Glomerular endothelial cell (primary cell): ENCODE measurements at regions not wholly inside any gene's neighbourhood (a gene's known extent, or its start where the extent isn't known, plus 50 kb on each side); places are given as distances from the start of the nearest gene placed in this dataset.

Source experiments
- DNase-seq: peaks from one replicate; pipeline ENCODE4 v3.0.0-alpha.2; 2011; ENCODE audit warnings: low read depth, low spot score; ENCODE audit errors: extremely low read depth

DNA sequence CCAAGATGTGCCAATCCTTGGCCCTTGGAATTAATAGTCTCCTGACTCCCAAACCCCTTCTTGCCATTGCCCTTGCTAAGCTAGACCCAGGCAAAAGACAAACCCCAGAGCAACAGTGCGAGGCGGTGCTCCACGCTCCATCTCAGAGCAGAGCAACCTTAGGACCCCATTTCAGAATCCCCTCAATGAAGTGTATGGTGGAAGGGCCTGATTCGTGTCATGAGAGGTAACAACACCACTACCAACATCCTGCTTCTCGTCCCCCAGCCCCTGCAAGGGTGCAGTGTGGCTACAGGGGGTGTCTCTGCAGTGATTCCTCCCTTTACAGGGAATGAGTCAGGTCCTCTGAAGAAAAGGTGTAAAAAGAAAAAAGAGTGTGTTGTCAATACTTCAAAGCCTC, 103.9 kb upstream of the IRF2BP2 start:
- DNase-seq, result no peak

DNA sequence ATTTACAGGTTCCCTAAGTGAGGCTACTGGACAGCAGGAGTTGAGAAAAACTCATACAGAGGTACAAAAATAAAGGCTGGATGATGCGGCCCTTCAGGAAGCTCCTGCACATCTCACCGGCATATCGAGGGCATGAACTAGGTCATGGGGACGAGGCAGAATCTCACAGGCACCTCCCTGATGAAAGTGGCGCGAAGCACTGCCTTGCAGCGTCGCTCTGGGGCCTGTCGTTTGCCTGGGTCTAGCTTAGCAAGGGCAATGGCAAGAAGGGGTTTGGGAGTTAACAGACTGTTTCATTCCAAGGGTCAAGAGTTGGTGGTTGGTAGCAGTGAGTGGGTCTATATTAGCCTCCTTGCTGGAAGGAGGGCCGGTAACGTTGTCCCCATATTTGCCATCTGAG, 103.5 kb upstream of the IRF2BP2 start:
- no peak for DNase-seq

DNA sequence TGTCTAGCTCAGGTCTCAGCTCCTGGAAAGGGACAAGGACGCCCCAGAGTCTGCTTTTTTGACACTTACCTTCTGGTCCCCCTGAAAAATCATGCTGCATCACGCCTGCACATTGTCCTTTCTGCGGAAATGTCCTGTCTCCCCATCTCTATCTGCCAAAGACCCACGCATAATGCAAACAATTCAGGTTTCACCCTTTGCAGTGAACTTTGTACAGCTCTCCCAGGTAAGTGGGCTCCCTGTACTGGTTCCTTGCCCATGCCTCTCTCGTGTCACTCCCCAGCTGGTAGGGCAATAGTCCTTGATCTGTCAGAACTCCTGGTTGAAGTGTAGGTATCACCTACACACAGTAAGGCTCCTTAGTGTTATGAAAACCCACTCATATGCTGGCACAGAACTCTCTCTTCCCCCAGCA, 102.9 kb upstream of the IRF2BP2 start:
- DNase-seq, result no peak

DNA sequence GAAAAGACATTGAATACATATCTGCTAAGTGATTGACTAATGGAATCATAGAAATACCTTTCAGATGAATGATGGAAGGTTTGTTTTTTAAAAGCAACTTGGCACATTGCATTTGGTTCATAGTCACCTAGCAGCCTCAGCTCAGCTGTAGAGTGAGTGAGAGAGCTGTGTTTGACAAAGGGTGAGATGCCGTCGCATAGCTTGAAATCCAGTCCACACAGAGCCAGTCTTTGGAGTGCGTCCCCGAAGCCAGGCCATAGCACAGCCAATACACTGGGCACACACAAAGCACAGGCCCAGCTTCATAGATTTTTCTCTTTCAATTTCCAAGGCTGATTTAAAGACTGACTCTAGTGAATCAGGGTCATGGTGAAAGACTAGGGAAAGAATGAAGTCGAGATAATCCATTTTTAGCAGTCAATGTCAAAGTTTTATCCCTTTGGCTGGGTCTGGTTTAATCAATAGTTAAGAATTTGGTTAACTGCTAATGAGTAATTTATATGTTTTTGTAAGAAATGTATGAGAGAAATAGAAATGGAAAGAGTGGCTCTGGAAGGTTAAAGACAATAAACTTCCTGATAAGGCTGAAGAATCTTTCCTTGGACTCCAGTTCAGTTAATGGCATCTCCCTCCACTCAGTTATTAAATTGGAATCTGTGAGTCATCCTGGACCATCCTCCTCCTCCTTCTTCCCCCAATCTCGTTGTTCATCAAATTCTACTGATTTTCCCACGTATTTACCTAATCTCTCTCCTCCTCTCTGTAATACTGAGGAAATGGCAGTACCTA, 101.2 kb upstream of the IRF2BP2 start:
- DNase-seq, result no peak

DNA sequence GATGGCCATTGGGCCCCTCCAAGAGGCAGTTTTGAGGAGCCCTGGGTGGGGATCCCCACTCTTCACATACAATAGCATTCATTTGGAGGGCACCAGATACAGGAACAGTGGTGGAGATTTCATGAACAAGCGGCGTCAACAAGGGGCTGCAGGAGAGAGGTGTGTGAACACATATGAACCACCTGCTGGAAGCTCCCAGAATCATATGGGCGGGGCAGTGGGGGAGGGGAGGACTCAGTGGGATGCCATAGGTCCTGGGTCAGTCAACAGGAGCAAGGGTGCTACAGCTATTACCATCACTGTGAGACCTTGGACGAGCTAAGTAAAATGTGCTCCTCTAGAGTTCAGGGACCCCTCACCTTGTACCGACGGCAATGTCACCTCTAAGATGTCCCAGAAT, 100.4 kb upstream of the IRF2BP2 start:
- no peak for DNase-seq

DNA sequence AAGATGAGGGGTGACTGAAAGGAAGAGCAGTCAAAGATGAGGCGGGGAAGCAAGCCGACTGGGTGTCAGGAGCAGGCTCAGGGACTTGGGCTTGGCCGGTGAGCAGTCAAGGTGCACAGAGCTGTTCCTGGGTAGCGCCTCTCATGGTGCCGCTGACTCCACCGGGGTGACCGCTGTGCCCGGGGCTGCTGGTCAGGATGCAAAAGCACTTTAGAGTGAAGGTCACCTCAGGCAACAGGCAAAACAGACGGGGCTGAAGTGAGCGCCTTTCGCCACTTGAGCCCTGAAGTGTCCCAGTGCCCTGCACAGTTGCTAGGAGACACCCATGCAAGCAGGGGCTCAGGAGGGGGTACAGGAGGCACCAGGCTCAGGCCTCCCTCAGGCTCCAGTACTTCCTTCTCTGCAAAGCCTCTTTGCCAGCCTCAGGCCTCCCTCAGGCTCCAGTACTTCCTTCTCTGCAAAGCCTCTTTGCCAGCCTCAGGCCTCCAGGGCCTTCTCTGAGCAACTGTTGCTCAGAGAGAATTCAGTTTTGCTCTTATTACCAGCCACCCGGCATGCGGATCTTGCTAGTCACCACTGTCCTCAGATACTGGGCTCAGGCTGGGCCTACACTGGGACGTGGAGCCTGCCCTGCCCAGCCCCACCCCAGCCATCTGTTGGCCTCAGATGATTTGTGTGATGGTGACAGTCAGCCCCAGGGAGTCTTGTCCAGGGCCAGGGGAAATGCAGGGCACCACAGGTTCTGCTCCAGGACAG, 99.7 kb upstream of the IRF2BP2 start:
- DNase-seq, result no peak

DNA sequence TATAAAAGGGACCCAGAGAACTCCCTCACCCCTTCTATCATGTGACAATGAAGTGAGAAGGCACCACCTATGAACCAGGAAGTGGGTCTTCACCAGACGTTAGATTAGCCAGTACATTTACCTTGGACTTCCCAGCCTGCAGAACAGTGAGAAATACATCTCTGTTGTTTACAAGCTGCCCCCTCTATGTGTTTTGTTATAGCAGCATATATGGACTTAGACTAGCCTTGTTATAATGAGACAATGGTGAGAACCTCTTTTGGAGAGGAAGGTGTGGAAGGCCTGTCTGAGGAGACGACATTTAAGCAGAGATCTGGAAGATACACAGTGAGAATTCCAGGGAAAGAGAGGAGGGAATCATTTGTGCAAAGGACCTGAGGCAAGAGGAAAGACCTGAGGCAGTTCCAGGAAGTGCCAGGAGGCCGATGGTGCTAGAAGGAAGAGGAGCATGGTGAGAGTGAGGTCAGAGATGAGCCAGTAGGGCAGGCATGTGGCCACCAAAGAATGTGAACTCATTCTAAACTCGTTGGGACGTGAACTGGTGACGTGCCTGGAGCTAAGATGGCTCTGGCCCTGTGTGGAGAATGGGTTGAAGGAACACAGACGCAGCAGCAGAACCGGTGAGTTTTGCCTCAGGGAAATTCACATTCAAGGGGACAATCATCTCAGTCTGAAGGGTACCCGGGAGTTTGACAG, 98.9 kb upstream of the IRF2BP2 start:
- DNase-seq, result no peak

DNA sequence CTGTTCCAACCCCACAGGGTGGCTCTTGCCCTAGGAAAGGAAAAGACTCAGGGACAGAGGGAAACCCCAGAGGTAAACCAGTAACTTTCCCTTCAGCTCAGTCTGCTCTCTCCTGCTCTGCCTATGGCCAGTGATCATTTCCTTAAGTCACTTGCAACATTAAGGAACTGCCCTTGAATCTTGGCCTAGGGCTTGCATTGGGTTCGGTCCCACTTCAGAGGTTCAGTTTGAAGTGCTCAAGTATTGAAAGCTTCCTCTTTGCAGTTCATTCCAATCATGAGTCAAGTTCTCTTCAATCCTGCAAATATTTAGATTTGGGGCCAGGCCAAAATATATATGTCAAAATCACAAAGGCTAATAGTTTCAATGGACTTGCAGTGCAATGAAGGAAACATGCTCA, 97.7 kb upstream of the IRF2BP2 start:
- DNase-seq, result no peak

DNA sequence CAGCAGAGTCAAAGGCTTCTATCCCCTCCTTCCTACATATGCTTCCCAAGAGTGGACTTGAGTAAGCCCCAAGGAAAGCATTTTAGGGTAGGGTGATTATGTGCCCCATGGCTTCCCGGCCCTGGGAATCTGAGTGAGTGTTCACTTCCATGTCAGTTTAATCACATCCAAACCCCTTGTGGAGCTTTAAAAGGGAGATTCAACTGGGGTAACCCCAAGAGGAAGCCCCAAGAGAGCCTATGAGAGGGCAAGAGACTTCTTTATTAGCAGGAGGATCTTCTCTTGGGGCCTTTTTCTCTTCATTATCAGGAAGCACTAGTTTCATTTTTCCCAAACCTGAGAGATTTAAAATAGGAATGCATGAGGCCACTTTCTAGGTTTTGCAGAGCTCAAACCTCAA, 97.0 kb upstream of the IRF2BP2 start:
- no peak for DNase-seq

DNA sequence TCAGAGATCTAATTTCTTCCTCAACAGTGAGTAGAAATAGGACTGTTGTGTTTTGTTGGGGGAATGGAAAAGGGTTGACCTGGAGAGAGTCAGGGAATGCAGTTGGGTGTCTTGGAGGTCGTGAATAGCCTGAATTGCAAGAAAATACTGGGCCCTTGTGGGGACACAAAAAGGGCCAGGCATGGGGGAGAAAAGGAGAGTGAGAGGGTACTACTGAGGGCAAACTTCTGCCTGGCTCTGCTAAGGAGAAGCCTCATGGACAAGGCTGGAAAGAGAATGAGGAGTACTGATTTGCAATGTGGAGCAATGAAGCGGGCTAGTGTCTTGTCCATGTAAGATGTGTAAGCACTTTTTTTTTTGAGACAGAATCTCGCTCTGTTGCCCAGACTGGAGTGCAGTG, 96.2 kb upstream of the IRF2BP2 start:
- no peak for DNase-seq

DNA sequence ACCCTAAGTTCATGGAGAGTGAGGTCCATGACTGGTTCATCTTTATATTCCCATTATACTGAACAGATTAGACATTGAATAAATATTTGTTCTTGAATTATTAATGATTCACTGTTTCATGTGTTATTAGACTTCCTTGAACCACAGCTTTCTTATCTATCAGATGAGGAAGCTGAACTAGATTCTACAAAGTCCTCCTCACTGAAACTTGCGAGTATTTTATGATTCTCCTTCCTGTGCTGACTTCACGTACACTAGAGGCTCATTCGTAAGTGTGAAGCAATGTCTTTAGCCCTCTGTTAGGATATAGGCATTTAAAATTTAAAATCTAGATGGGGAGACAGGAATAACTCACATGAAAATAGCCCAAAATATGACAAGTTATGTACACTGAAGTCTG, 95.6 kb upstream of the IRF2BP2 start:
- DNase-seq, result no peak

DNA sequence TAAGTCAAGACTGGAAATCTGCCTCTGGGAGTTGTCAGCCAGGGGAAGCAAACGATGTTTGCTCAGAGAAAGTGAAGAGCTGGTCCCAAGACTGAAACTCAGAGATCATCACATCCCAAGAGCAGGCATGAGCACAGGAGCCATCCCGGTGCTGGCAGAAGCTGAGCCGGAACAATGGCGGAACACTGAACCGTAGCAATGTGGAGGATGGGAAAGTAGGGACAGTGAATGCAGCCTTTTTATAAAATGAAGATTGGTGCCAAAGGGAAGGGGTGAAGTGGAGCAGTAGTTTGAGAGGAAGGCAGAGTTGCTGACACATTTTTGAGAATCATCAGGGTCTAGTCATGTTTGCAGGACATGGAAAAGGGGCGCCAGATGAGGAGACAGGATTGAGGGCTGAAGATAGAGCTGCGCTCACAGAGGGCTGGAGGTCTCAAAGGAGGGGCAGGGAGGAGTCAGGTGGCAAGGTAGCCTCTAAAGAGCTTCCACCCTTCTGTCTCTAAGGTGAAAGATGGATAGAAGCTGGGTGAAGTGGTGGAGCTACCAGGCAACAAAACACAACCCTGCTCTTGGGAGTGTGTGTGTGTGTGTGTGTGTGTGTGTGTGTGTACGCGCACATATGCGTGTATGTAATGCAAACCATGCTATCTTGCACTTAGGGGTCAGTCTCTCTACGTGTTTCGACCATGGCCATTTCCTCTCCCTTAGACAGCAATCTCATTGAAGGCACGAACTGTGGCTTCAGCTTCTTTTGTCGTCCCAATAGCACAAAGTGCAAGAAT, 94.3 kb upstream of the IRF2BP2 start:
- DNase-seq, result no peak

DNA sequence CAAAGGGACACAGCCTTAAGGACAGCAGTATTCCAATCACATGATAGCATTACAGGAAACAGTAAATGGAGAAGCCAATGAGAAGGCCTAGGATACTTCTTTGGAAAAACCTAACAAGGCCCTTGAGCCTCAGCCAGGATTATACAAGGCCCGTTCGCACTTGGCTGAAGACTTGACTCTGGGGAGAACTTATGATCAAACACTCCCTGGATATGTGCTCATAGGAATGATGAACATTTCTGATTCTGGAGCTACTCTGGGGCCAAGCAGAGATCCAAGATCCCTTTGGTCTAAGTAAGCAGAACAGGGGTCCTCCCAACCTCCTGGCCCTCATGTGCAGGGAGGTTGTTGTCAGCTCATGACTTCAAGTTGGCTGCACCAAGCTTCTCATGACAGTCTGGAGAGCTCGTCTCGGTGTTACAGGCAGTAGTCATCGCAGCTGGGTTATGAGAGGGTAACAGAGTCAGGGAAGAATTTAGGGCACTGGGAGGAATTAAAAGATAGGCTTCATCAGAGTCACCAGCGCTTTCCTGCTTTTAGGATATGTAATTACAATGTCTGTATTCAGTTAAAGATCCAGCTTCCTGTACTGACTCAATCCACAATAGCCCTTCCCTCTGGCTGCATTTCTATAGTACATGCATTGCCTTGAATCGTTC, 92.5 kb upstream of the IRF2BP2 start:
- no peak for DNase-seq

DNA sequence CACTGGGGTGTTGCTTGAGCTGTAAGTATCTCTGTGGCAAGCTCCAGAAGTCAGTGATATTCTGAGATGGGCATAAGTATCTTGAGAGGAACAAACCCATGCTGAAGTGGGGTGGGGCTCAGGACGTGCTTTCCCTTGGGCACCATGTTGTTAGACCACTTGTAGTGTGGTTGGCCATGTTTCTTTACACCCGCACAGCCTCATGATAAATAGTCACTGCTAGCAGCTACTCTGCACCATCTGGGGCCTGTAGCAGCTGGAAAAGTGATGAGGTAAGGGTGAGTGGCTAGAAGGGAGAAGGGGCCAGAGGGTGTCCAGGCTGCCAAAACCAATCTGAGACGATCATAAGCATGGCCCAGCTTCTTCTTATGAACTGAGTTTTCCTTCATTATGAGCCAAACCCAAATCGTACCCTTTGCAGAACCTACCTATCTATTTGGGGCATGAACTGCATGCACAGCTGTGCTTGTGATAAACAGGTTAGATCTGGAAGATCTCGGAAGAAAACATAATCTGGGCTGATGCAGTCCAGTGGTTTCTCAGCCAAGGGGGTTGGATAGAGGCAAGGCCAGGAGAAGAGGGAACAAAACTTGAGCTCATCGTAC, 91.9 kb upstream of the IRF2BP2 start:
- DNase-seq, result no peak

DNA sequence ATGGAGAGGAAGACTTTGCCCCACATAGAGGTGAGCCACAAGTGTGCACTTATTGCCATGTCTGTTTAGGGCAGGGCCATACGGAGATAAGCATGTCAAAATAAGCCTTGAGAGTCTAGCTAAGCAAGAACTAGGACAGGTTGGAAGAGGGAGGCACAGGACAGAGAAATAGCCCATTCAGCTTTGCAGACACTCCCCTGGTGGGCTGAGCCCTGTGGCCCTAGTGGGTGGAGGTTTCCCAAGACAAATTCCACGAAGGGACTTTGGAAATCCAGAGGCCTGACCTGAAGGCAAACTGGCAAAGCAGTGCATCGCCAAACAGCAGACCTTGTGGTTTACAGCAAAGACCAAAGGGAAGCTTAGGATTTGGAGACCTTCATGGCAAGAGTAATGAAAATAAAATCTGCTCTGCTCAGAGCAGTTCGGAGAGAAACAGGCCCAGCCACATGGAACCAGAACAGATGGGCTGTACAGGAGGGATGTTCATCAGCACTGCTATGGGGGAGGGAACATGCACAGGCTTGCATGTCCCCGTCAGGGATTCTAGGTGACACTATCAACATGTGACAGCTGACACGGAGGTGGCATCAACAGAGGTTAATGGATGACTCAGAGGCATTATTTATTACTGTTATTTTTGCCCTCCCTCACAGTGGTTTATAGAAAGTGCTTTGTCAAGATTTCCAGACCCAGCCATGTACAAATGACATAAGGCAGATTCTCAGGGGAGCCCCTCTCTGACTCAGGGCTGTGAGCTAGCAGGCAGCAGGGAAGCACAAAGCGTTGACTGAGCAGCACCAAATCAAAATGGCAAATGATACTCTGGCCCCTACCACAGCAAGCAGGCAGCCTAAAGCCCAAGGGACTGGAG, 90.1 kb upstream of the IRF2BP2 start:
- DNase-seq, result no peak

DNA sequence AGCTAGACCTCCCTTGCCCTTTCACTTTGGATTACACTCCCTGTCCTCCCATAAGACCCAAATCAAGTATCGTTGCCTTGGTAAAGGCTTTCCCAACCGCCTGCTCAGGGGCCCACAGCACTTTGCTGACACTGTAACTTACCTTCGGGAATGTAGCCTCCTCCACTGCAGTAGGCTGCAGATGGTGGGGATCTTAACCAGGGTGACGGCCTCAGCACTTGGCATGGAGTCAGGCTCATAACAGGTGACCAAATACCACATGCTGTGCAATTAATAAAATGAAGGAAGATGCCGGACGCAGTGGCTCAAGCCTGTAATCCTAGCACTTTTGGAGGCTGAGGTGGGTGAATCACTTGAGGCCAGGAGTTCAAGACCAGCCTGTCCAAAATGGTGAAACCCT, 88.7 kb upstream of the IRF2BP2 start:
- no peak for DNase-seq

DNA sequence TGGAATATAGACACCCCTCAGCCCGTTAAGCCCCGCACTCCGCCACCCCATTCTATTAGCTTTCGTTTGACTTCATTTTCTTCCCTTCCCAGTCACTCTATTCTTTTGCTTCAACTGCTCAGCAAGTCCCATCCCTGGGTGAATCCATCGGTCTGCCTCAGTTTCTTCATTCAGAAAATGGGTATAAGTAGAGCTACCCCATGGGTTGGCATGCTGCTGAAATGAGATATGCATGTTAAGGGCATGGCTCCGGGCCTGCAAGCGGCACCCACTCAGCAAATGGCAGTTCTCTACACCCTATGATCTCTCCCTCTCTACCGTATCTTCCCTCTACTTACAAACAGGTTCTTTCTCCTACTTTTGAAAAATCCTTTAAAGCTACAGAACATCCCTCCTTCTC, 87.8 kb upstream of the IRF2BP2 start:
- DNase-seq, result no peak

DNA sequence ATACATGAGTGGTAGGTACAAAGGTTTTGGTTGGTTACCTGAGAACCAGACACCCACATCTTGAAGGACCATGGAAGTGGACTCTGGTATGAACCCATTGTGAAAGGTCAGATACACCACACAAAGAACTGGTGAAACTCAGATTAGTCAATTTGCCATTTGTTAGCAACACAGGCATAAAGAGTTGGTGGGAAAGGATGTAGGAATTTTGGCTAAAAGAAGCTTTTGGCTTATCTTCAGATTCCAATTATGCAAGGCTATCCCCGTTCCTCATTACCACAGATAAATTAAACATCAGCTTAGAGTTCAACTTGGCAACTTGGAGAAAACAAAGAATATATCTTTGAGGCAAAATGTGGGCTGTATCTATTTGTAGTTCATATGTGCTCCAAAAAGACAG, 87.0 kb upstream of the IRF2BP2 start:
- no peak for DNase-seq

DNA sequence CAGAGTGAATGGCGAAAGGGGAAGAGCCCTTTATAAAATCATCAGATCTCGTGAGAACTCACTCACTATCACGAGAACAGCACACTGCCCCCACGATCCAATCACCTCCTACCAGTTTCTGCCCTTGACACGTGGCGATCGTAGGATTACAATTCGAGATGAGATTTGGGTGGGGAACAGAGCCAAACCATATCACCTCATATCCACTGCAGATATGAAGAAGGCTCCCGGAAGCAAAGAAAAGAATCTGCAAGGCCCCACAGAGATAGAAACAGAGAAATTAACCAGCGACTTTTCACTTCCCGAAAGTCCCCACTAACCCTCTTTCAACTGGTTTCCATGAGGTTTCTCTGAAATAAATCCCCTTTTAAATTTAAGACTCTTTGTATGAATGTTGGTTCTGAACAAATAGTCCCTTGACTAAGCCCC, 86.2 kb upstream of the IRF2BP2 start:
- no peak for DNase-seq
